ENCODE measurements at regions not wholly inside any gene's neighbourhood (a gene's known extent, or its start where the extent isn't known, plus 50 kb on each side); places are given as distances from the start of the nearest gene placed in this dataset.

DNA sequence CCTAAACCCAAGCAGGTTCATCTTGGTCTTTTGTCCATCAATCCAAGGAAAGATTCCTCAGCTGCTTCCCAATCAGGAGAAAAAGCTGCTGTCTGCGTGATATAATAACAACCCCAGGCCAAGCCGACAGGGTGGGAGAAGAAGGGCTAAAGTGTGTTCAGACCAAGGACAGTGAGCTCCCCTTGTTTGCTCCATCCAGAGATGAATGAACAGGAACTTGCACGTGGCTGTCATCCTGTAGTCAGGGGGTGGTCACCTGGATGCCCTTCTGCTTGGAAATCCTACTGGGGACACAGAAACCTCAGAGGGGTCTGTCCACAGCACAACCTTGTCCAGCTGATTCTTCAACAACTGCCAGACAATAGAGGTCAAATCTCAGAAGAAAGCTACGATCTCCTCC is 414.5 kb downstream of the SOX9 start:
- TF ChIP-seq, protein P1, sequence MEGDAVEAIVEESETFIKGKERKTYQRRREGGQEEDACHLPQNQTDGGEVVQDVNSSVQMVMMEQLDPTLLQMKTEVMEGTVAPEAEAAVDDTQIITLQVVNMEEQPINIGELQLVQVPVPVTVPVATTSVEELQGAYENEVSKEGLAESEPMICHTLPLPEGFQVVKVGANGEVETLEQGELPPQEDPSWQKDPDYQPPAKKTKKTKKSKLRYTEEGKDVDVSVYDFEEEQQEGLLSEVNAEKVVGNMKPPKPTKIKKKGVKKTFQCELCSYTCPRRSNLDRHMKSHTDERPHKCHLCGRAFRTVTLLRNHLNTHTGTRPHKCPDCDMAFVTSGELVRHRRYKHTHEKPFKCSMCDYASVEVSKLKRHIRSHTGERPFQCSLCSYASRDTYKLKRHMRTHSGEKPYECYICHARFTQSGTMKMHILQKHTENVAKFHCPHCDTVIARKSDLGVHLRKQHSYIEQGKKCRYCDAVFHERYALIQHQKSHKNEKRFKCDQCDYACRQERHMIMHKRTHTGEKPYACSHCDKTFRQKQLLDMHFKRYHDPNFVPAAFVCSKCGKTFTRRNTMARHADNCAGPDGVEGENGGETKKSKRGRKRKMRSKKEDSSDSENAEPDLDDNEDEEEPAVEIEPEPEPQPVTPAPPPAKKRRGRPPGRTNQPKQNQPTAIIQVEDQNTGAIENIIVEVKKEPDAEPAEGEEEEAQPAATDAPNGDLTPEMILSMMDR (conservative IDR thresholded peaks at IDR 0.05; ENCODE audit: low read depth, low read length) = no peak
- no peak for TF ChIP-seq EZH2 (IDR thresholded peaks at IDR 0.05; ENCODE audit: borderline replicate concordance, low read depth, low read length, poor library complexity, severe bottlenecking)

Measured in A673 (cell line).